Cardiac septum (tissue), 1 donor: ENCODE measurements at regions not wholly inside any gene's neighbourhood (a gene's known extent, or its start where the extent isn't known, plus 50 kb on each side); places are given as distances from the start of the nearest gene placed in this dataset.
"Not testable (repeated sequence)": the region's sequence is repeated elsewhere in the genome, so short reads cannot be mapped to it uniquely, and the experiment has no call there.

Experiments used
- DNase-seq: peaks from one replicate; pipeline ENCODE4 v3.0.0-alpha.2; 2020; ENCODE audit warnings: low spot score
- intact Hi-C: fragments of 100-400 bp; cut with DNase I; formaldehyde crosslinking; loops from one replicate; pipeline ENCODE4 v1.14.0; 2022
- donor health status: DM: no; HTN: no; CAD: no.

DNA sequence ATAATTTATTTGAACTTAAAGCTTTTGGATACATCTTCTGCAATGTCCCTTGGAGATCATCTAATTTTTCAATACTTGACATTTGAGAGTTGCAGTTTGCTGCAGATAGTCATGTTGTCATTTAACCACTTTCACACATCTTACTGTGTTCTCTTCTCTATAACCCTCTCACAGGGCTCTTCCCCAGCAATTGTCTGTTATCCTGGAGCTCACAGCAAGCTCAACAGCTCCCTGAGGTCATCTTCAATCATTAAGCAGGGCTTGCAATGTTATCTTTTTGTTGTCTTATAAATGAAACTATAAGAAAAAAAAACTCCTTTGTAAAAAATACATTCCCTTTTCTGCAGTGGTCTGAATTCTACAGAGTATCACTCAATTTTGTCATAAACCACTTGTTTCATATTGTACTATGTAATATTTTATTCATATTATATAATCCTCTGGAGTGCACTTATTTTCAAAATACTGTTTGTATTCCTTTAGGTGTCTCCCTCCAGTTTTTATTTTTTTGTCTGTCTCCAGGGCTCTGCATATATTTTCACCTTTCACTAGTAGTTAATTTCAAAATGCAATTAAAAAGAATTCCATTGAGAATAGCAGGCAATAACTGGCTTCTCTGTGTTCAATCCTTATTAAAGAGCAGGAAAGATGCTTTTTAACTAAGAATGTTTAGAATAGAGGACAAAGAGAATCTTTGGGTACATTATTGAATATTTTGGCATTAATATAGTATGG, 106.3 kb upstream of the ARSJ start:
- intact Hi-C loops, result loop anchor here (10.0 kb wide), 1 partner anchor 299 kb away; no protein-coding TSS in a partner anchor
- no peak for DNase-seq

DNA sequence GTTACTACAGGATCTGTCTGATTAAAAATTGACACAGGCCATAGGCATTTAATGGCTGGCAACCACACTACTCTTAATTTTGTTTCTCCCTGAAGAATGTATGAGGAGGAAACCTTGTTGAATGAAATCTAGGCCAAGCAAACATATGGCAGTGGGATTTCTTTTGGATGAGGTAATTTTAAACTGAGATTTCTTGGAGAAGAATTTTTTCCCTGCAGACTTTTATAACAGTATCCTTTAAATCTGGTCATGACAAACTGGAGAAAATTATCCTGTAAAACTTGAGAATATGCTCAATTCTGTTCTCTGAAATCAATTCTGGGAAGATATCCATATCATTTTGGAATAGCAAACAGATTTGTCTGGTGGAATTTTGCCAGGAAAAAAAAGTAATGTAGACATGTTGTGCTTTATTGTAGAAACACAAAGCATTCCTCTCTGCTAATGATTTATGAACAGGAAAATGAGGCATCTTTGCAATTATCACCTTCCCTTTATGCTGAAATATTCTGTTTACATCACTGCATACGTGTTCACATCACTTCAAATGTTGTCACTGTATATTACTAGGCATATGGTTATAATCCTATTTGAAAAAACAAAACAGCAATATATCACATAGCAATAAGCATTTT, 108.3 kb upstream of the ARSJ start:
- no peak for DNase-seq
- intact Hi-C loops, result loop anchor here (10.0 kb wide), 1 partner anchor 297 kb away; no protein-coding TSS in a partner anchor

DNA sequence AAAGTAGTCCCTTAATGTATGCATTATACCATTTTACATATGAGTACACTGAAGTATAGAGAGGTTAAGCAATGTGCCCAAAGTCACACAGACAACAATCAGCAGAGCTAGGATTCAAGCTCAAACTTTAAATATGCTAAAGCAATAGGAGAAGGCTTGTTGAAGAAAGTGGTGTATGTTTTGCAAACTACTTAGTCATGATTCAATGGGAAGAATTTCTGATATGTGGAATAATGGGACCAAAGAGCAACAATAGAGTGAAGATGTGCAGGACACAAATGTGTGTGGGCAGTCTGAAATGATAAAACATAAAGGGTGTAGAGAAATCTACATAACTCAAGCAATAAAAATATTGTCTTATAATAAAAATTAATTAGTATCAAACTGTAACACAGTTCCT, 109.0 kb upstream of the ARSJ start:
- intact Hi-C loops, result loop anchor here (10.0 kb wide), 1 partner anchor 296 kb away; no protein-coding TSS in a partner anchor
- no peak for DNase-seq

DNA sequence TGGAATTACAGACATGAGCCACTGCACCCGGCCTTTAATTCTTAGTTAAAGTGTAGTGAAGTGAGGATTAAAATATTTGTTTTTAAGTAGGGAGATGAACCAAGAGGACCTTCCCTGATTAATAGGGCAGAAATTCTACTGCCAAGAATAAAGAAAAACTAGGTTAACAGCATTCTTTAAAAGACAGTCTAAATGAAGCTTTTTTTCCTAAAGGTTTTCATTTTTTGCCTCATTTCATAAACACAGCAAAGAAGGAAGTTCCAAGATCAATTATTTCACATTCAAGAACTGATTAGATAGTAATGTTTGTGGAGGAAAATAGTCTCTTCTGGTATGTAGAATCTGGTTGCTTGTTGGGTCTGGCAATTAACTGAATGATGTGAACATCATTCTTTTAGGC, 112.1 kb upstream of the ARSJ start:
- DNase-seq, result no peak
- intact Hi-C loops, result no loop called here

DNA sequence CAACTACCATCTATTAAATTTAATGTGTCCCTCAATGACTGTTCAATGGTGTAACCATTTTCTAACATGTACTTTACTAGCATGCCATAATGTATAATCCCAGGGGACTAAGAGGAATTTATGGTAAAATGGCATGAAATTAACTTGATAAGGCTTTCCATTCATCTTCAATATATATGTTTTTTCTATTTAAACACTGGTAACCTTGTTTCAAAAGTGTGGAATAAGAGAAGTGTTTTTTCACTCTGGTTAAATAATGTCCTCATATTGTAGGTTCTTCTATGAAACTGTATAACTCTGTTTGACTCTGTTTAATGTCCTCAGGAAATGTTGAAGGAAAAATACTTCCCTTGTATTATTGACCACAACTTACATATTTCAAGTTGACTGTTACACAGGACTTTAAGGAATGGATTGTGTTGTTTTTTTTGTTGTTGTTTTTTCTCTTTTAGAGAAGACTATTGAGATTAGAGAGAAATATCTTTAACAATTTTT, 113.8 kb upstream of the ARSJ start:
- intact Hi-C loops, result no loop called here
- no peak for DNase-seq

DNA sequence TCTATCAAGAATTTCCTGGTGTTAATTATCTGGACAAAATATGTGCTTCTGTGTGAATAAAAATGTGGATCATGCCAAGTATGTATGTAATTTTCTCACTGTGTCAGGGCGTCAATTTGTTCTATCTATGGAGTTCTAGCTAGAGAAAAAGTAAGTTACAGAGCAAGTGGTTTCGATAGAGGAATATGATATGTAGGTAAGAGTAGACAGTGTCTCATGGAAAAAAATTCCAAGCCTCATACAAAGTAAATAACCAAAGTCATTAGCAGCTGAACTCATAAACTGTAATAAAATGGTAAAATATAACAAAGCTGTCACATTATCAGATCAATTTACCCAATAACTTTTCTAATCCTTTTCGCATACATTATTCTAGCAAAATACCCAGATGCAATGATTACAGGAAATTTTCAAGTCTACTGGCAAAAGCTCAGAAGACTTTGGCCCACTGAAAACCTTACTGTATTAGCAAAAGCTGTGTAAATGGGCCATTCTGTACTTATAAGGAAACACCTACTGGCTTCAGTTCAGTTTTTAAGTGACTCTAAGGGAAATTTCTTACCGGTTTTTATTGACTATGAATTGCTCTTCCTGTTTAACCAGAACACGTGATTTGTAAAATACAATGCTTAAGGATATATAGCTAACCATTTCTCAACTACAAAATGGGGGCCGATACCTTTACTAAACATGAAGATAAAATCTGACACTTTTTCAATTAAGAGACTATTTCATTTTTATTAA, 121.0 kb upstream of the ARSJ start:
- intact Hi-C loops, result no loop called here
- DNase-seq, result no peak

DNA sequence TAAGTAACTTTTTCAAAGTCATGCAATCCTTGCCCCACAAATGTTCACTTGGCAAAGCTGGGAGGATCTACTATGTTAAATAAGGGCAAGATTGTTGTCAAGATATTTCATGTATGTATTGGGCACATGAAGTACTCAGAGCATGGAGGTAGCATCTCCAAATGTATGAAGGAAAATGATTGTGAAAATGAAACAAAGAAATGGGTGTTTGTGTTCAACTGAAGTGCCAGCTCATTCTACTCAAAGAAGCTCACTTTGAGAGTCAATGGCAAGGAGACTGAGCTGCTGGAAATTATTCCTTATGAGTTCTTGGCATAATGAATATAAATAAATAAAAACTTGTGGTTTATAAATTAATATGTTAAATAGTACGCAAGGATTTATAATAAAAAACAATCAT, 124.5 kb upstream of the ARSJ start:
- no peak for DNase-seq
- intact Hi-C loops, result no loop called here

DNA sequence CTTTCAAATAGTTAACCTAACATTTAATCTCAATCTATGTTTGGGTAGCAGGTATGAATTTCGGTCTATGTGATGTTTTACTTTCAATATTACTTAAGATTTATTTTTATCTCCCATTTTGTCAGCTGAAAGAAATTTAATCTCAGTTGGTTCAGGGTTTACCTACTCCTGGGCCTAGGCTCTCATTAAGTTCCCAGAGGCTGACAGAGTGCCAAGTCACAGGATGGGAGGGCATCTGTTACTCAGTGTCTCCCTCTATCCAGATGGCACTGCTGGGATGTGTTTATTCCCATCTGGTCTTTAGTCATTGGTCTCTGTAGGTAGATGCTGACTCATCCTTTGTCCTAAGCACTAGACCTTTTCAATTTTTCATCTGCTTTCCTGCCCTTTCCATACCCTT, 129.4 kb upstream of the ARSJ start:
- intact Hi-C loops, result no loop called here
- DNase-seq, result no peak

DNA sequence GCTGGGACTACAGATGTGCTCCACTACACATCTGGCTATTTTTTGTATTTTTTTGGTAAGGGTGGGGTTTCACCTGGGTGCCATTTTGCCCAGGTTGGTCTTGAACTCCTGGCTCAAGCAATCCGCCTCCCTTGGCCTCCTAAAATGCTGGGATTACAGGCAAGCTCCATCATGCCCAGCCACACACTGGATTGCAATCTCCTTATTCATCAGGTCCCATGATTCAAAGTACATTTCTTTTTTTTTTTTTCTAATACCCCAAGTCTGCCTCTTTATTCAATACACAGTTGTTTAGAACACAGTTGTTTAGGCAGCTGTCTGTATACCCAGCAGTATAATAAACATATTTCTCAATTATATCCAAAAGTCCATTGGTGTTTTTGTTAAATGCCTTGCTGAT, 130.3 kb upstream of the ARSJ start:
- no peak for DNase-seq
- intact Hi-C loops, result no loop called here

DNA sequence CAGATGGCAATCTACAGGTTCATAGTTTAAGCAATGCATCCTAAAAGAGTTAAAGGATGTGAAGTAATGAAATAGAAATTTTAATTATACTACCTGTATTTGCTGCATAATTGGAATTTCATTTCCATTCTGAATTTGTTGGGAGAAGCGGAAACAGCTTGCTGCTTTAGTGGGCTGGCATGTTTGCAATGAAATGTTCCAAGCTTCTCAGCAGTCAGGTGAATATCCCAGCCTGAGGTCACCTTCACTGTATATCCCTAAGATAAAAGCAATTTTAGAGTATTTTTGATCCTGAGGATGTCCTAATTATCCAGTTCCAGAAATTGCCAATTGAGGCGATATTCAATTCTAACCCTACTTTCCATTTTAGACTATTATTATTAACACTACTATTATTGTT, 136.1 kb upstream of the ARSJ start:
- intact Hi-C loops, result no loop called here
- no peak for DNase-seq

DNA sequence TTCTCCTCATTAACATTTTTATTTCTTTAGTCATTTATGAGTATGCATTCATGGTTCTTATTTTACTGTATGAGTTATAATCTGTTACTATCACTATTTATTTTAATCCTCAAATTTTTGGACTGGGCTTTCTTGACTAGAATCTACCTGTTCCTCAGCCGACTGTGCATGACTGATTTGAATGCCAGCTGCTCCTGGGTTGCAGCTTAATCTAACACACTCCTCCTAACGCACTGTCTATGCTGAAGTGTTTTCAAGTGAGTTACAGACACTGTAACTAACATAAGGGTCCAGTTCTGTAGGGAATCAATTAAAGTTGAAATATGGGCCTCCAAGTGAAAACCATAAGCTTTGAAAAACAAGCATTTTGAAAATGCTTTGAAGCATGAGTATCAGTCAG, 137.4 kb upstream of the ARSJ start:
- no peak for DNase-seq
- intact Hi-C loops, result no loop called here

DNA sequence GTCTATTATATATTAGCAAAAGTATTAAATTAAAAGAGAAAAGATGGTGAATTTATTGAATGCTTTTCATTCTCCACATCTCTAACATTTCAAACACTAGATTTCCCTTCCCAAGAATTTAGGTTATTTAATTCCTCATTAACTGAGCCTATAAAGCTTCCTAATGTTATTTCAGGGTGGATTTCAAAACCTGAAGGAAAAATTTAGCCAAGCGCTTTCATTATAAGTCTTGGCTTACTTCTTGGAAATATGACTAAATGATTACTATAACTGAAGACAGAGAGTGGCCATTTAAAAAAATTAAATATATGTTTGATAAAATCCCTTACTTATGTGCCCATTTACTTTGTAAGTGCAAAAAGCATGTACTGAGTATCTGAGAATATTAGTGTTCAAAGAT, 141.8 kb upstream of the ARSJ start:
- intact Hi-C loops, result no loop called here
- DNase-seq, result no peak

DNA sequence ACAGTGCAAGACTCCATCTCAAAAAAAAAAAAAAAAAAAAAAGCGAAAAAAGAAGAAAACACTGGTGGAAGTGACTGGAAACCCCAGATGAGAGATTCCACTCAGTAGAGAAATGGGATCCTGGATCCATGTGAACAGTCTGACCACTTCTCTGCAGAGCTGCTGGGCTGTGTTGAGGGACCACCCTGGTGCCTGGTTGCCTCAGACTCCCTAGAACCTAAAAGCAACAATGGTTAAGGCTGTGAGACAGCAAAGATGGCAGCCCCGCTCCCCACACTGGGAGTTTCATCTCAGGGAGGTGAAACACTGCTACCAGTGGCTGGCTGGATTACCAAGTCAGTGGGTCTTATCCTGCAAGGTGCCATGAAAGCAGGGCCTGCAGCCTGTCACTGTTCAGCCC, 152.8 kb upstream of the ARSJ start:
- intact Hi-C loops, result no loop called here
- no peak for DNase-seq

DNA sequence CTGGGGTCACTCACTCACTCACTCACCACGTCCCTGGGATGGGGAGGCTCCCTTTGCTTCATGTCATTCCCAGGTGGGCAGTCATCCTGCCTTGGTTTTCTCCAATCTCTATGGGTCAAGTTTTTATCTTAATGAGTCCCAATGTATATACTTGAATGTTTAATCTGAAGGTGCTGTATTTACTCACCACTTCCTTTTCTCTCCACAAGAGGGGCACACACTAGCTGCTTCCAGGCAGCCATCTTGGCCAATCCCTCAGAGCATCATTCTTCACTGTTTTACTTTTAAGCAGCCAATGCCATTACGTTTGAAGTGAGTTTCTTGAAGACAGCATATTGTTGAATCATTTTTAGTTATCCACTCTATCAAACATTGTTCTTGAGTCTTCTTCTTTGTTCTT, 153.4 kb upstream of the ARSJ start:
- no peak for DNase-seq
- intact Hi-C loops, result no loop called here

DNA sequence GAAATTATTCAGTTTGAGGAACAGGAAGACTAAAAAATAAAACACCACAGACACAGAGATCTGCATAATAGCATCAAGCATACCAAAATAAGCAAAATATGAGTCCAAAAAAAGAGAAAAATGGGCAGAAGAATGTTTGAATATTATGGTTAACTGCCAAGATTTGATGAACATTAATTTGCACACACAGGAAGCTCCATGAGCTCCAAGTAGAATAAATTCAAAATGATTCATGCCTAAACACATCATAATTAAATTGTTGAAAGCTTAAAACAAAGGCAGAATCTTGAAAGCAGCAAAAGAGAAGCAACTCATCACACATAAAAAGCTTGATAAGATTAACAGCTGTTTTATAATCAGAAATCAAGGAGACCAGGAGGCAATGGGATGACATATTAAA, 156.6 kb upstream of the ARSJ start:
- intact Hi-C loops, result no loop called here
- no peak for DNase-seq

DNA sequence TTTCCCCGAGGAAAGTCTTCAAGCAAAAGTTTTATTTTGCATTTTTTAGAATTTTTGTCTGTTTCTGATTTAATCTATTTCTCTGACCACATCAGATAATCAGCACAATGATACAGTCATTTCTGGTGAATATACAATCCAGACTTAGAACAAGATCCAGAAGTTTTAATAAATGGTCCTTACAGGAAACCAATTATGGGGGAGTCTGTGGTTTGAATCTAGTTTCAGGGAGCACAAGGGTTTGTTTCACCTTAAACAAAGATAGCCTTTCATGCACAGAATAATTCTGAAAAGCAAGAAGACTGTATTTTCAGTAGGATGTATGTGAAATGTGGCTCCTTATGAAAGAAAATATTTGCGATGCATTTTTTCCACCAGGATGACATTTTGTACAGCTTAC, 158.5 kb upstream of the ARSJ start:
- intact Hi-C loops, result no loop called here
- DNase-seq, result no peak

DNA sequence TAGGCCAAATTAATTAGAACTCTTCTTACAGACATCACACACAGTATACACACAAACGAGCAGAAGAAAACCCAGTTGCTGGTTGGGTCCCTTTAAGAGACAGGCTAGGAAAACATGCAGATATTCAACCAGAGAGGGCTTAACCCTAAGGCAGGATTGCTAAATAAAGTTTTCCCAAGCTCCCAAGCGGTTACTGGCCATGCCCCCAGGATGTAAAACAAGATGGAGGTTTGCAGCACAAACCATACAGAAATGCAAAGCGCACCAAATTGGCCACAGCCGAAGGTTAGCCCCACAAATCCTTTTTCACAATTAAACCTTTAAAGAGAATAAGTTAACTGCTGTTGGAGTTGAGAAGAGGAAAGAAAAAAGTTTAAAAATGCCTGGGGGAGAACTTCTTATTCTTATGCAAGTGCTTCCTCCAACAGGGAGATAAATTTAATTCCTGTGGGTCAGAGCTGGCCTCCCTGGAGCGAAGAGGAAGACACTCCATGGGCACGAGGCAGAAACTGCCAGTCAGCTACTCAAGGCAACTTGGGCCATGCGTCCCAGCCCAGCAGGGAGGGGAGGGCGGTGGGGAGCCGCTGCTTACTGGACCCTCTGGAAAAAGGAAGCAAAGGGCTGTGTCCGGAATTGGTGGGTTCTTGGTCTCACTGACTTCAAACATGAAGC, 167.6 kb upstream of the ARSJ start:
- no peak for DNase-seq
- intact Hi-C loops, result no loop called here

DNA sequence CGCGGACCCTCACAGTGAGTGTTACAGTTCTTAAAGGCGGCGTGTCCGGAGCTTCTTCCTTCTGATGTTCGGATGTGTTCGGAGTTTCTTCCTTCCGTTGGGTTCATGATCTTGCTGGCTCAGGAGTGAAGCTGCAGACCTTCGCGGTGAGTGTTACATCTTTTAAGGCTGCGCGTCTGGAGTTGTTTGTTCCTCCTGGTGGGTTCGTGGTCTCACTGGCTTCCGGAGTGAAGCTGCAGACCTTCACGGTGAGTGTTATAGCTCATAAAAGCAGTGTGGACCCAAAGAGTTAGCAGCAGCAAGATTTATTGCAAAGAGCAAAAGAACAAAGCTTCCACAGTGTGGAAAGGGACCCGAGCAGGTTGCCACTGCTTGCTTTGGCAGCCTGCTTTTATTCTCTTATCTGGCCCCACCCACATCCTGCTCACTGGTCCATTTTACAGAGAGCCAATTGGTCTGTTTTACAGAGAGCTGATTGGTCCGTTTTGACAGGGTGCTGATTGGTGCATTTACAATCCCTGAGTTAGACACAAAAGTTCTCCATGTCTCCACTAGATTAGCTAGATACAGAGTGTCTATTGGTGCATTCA, 168.3 kb upstream of the ARSJ start:
- DNase-seq, intact Hi-C loops: not testable (repeated sequence)

DNA sequence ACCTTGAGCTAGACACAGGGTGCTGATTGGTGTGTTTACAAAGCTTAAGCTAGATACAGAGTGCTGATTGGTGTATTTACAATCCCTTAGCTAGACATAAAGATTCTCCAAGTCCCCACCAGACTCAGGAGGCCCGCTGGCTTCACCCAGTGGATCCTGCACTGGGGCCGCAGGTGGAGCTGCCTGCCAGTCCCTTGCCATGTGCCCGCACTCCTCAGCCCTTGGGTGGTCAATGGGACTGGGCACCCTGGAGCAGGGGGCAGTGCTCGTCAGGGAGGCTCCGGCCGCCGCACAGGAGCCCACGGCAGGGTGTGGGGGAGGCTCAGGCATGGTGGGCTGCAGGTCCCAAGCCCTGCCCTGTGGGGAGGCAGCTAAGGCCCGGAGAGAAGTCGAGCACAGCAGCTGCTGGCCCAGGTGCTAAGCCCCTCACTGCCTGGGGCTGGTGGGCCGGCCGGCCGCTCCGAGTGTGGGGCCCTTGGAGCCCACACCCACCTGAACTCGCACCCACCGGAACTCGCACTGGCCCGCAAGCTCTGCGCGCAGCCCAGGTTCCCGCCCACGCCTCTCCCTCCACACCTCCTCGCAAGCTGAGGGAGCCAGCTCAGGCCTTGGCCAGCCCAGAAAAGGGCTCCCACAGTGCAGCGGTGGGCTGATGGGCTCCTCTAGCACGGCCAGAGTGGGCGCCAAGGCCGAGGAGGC, 169.1 kb upstream of the ARSJ start:
- DNase-seq, intact Hi-C loops: not testable (repeated sequence)
